GM12878 (cell line): ENCODE measurements at regions not wholly inside any gene's neighbourhood (a gene's known extent, or its start where the extent isn't known, plus 50 kb on each side); places are given as distances from the start of the nearest gene placed in this dataset.

Source experiments
- ATAC-seq: fragments of 200-7000 bp; cut with Tn5 transposase; 3 replicates; pipeline ENCODE4 v1.9.1; 2020; ENCODE audit warnings: mild to moderate bottlenecking, moderate library complexity
- BruUV-seq: library from RNA; stranded (reverse); fragments of 400-500 nt; replicated peaks from 2 replicates; lab custom pipeline; 2021; lab: Mats Ljungman, UMichigan
- CTCF ChIA-PET: fragments of 300-600 bp; sonication (Branson Sonifier 250); formaldehyde crosslinking; extraction: SDS; loops from one replicate; lab custom pipeline; 2021; ENCODE audit warnings: inconsistent platforms; lab: Yijun Ruan, JAX
- POLR2A ChIA-PET: fragments of 350-600 bp; formaldehyde crosslinking; extraction: SDS; loops from one replicate; lab custom pipeline; 2021; ENCODE audit warnings: inconsistent platforms; lab: Charles Lee
- RAD21 ChIA-PET: fragments of 300-600 bp; sonication (Branson Sonifier 250); formaldehyde crosslinking; loops from one replicate; lab custom pipeline; 2023; ENCODE audit warnings: antibody characterized with exemption; ENCODE audit not compliant: unreplicated experiment; lab: Charles Lee
- SMC1A ChIA-PET: fragments of 300-600 bp; sonication (Branson Sonifier 250); formaldehyde crosslinking; loops from one replicate; lab custom pipeline; 2023; ENCODE audit not compliant: unreplicated experiment, uncharacterized antibody; lab: Charles Lee
- DNase-seq: peaks from one replicate; pipeline ENCODE4 v3.0.0-alpha.2; 2011; ENCODE audit warnings: low read depth, low spot score
- FAIRE-seq: peaks from 3 replicates; lab custom pipeline; 2011; peaks lifted over from hg19 to GRCh38; lab: Jason Lieb, UNC
- H2AFZ ChIP-seq: 2 replicates; pipeline ENCODE4 v1.6.0; 2011; ENCODE audit warnings: low read depth, low read length, control low read depth; ENCODE audit not compliant: control insufficient read depth
- H3K27ac ChIP-seq: 2 replicates; pipeline ENCODE4 v1.5.1; 2011; ENCODE audit warnings: control low read depth; ENCODE audit not compliant: control insufficient read depth, insufficient read depth
- H3K27me3 ChIP-seq, 2 experiments: replicated peaks in 1 of 2; 2 replicates each; pipeline versions ENCODE4 v1.6.0 to v1.6.1; 2011; ENCODE audit warnings: low read length in 1 of 2; ENCODE audit not compliant: control insufficient read depth in 2 of 2, insufficient read depth in 2 of 2
- H3K36me3 ChIP-seq, 2 experiments: 2 replicates each; pipeline ENCODE4 v1.5.1; 2011; ENCODE audit warnings: low read length in 1 of 2; ENCODE audit not compliant: control insufficient read depth in 2 of 2, insufficient read depth in 2 of 2
- H3K4me1 ChIP-seq: 2 replicates; pipeline ENCODE4 v1.6.1; 2011; ENCODE audit warnings: mild to moderate bottlenecking, low read length, moderate library complexity, mixed read lengths; ENCODE audit not compliant: control insufficient read depth, insufficient read depth
- H3K4me2 ChIP-seq: 2 replicates; pipeline ENCODE4 v1.6.0; 2011; ENCODE audit warnings: control low read depth; ENCODE audit not compliant: control insufficient read depth, insufficient read depth
- H3K4me3 ChIP-seq: fragments of 200-600 bp; sonication (generic); 2 replicates; pipeline ENCODE4 v1.5.1; 2016
- H3K79me2 ChIP-seq: 2 replicates; pipeline ENCODE4 v1.6.0; 2011; ENCODE audit warnings: low read length; ENCODE audit not compliant: control insufficient read depth, insufficient read depth
- H3K9ac ChIP-seq: 2 replicates; pipeline ENCODE4 v1.8.0; 2011; ENCODE audit warnings: low read length, control low read depth, mixed read lengths; ENCODE audit not compliant: control insufficient read depth, insufficient read depth
- H3K9me3 ChIP-seq: replicated peaks from 3 replicates; pipeline ENCODE4 v1.5.1; 2011; ENCODE audit warnings: mild to moderate bottlenecking, low read length; ENCODE audit not compliant: control insufficient read depth, insufficient read depth
- H4K20me1 ChIP-seq: 2 replicates; pipeline ENCODE4 v1.6.0; 2011; ENCODE audit not compliant: control insufficient read depth, insufficient read depth
- BHLHE40 ChIP-seq, 2 experiments: fragments of 450-650 bp in 1 of 2; IDR thresholded peaks; 2 replicates each; pipeline ENCODE4 v1.6.1; 2011 to 2017; ENCODE audit warnings: low read depth in 2 of 2, borderline replicate concordance in 1 of 2, improper control_type of control experiment in 1 of 2, low read length in 1 of 2, mild to moderate bottlenecking in 1 of 2
- CBFB ChIP-seq: IDR thresholded peaks from 2 replicates; pipeline ENCODE4 v1.6.1; 2016; ENCODE audit warnings: antibody characterized with exemption, low read depth
- DPF2 ChIP-seq: fragments of 450-650 bp; IDR thresholded peaks from 2 replicates; pipeline ENCODE4 v1.6.1; 2017; ENCODE audit warnings: mild to moderate bottlenecking
- EZH2 ChIP-seq: IDR thresholded peaks from 2 replicates; pipeline ENCODE4 v1.6.1; 2012; ENCODE audit warnings: low read depth, mild to moderate bottlenecking, control low read depth, inconsistent platforms, low read length, borderline replicate concordance; ENCODE audit not compliant: control insufficient read depth
- FOXK2 ChIP-seq: fragments of 450-650 bp; IDR thresholded peaks from 2 replicates; pipeline ENCODE4 v1.6.1; 2017; ENCODE audit warnings: mild to moderate bottlenecking, moderate library complexity
- IKZF1 ChIP-seq: fragments of 450-650 bp; conservative IDR thresholded peaks from 2 replicates; pipeline ENCODE4 v1.6.1; 2017; ENCODE audit warnings: antibody characterized with exemption, mild to moderate bottlenecking
- MEF2A ChIP-seq: IDR thresholded peaks from 2 replicates; pipeline ENCODE4 v1.6.1; 2011; ENCODE audit warnings: low read depth, mild to moderate bottlenecking, low read length, moderate library complexity; ENCODE audit not compliant: insufficient read depth
- NBN ChIP-seq: fragments of 450-650 bp; IDR thresholded peaks from 2 replicates; pipeline ENCODE4 v1.6.1; 2016
- NFIC ChIP-seq: IDR thresholded peaks from 2 replicates; pipeline ENCODE4 v1.6.1; 2012; ENCODE audit warnings: low read depth, mild to moderate bottlenecking, inconsistent platforms, low read length, moderate library complexity
- NFYB ChIP-seq: IDR thresholded peaks from 2 replicates; pipeline ENCODE4 v1.6.1; 2011; ENCODE audit warnings: low read depth, mild to moderate bottlenecking, low read length, improper control_type of control experiment, moderate library complexity; ENCODE audit not compliant: insufficient read depth
- NR2F1 ChIP-seq: fragments of 450-650 bp; conservative IDR thresholded peaks from 2 replicates; pipeline ENCODE4 v1.6.1; 2017; ENCODE audit warnings: mild to moderate bottlenecking
- SREBF1 ChIP-seq: IDR thresholded peaks from 2 replicates; pipeline ENCODE4 v1.6.1; 2012; ENCODE audit warnings: mild to moderate bottlenecking, low read length
- SREBF2 ChIP-seq: IDR thresholded peaks from 2 replicates; pipeline ENCODE4 v1.6.1; 2012; ENCODE audit warnings: mild to moderate bottlenecking, low read length
- TBL1XR1 ChIP-seq: IDR thresholded peaks from 2 replicates; pipeline ENCODE4 v1.6.1; 2012; ENCODE audit warnings: low read depth, low read length, improper control_type of control experiment
- WRNIP1 ChIP-seq: IDR thresholded peaks from 2 replicates; pipeline ENCODE4 v1.6.1; 2011; ENCODE audit warnings: low read depth, low read length, improper control_type of control experiment, borderline replicate concordance
- ZBTB40 ChIP-seq: fragments of 450-650 bp; IDR thresholded peaks from 2 replicates; pipeline ENCODE4 v1.6.1; 2016; ENCODE audit warnings: mild to moderate bottlenecking, moderate library complexity, borderline replicate concordance
- ZSCAN29 ChIP-seq: fragments of 450-650 bp; IDR thresholded peaks from 2 replicates; pipeline ENCODE4 v1.6.1; 2017; ENCODE audit warnings: mild to moderate bottlenecking, moderate library complexity
- WGBS: methylation state at CpG from one replicate; pipeline ENCODE4 v1.1.6; 2016; ENCODE audit warnings: low lambda C conversion rate; ENCODE audit not compliant: insufficient replicate concordance, insufficient coverage; ENCODE audit errors: missing lambda C conversion rate; 5-methylcytosine and 5-hydroxymethylcytosine counted together
- in situ Hi-C: fragments of 300-500 bp; cut with MboI; formaldehyde crosslinking; loops from 9 replicates; pipeline ENCODE4 v1.14.3; 2018; ENCODE audit warnings: mixed read lengths
- intact Hi-C: fragments of 100-400 bp; cut with micrococcal nuclease; formaldehyde crosslinking; loops from one replicate; pipeline ENCODE4 v1.14.2; 2022; ENCODE audit not compliant: unreplicated experiment
- TF ChIP-seq, protein P1 (sequence below): fragments of 450-650 bp; IDR thresholded peaks from 2 replicates; pipeline ENCODE4 v1.6.1; 2017; ENCODE audit warnings: mild to moderate bottlenecking, moderate library complexity

DNA sequence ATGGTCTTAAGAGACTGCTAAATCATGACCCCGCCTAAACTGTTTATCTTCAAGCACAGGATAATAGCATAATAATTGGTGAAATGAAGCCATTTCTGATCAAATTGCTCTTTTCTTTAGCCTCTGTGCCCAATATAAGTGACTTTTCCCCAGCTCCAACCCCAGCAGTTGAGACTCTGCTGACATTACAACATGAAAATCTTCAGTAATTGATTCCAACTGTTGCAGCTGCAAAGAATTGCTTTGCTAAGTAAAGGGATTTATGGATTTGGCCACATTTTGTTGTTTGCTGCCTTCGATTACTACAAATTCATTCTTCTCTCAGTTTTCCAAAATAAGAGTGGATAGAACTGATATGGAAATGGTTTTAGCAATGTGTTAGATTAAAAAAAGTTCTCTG, 576.7 kb upstream of the LRRC4C start:
- DNase-seq, result no peak
- no TSS peak for BruUV-seq
- Histone ChIP-seq H3K4me1 (no peaks in the 10 kb centered on the region), H3K4me3 (no peak overlapping the region), H3K9me3 (no peaks in the 10 kb centered on the region), H3K79me2 (no peaks in the 10 kb centered on the region), H2AFZ (no peak overlapping the region), H4K20me1 (no peaks in the 10 kb centered on the region), H3K27ac (no peak overlapping the region), H3K36me3 (no peaks in the 10 kb centered on the region), H3K9ac (no peak overlapping the region), H3K27me3 (no peaks in the 10 kb centered on the region), H3K4me2 (no peak overlapping the region)
- TF ChIP-seq BHLHE40 (IDR thresholded peaks at IDR 0.05; ENCODE audit: borderline replicate concordance in 1 of 2, low read depth in 2 of 2, low read length in 1 of 2), result no peak
- TF ChIP-seq SREBF1, result no peak
- TF ChIP-seq NFYB, result no peak
- no peak for TF ChIP-seq EZH2
- TF ChIP-seq CBFB, result no peak
- no peak for TF ChIP-seq SREBF2
- no peak for TF ChIP-seq ZSCAN29
- no peak for TF ChIP-seq NR2F1
- TF ChIP-seq IKZF1, result no peak
- TF ChIP-seq ZBTB40, result no peak
- no peak for TF ChIP-seq TBL1XR1
- no peak for TF ChIP-seq WRNIP1
- TF ChIP-seq, protein P1, sequence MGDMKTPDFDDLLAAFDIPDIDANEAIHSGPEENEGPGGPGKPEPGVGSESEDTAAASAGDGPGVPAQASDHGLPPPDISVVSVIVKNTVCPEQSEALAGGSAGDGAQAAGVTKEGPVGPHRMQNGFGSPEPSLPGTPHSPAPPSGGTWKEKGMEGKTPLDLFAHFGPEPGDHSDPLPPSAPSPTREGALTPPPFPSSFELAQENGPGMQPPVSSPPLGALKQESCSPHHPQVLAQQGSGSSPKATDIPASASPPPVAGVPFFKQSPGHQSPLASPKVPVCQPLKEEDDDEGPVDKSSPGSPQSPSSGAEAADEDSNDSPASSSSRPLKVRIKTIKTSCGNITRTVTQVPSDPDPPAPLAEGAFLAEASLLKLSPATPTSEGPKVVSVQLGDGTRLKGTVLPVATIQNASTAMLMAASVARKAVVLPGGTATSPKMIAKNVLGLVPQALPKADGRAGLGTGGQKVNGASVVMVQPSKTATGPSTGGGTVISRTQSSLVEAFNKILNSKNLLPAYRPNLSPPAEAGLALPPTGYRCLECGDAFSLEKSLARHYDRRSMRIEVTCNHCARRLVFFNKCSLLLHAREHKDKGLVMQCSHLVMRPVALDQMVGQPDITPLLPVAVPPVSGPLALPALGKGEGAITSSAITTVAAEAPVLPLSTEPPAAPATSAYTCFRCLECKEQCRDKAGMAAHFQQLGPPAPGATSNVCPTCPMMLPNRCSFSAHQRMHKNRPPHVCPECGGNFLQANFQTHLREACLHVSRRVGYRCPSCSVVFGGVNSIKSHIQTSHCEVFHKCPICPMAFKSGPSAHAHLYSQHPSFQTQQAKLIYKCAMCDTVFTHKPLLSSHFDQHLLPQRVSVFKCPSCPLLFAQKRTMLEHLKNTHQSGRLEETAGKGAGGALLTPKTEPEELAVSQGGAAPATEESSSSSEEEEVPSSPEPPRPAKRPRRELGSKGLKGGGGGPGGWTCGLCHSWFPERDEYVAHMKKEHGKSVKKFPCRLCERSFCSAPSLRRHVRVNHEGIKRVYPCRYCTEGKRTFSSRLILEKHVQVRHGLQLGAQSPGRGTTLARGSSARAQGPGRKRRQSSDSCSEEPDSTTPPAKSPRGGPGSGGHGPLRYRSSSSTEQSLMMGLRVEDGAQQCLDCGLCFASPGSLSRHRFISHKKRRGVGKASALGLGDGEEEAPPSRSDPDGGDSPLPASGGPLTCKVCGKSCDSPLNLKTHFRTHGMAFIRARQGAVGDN, result no peak
- TF ChIP-seq NBN, result no peak
- no peak for TF ChIP-seq MEF2A
- no peak for TF ChIP-seq FOXK2
- TF ChIP-seq DPF2, result no peak
- no peak for TF ChIP-seq NFIC
- CTCF ChIA-PET, result no interaction called here
- RAD21 ChIA-PET, result no interaction called here
- POLR2A ChIA-PET, result no interaction called here
- WGBS, result 43% methylated on average over 2 of the region's 2 CpGs
- ATAC-seq, result no peak
- SMC1A ChIA-PET, result no interaction called here
- intact Hi-C loops, result no loop called here
- in situ Hi-C loops, result no loop called here
- FAIRE-seq, result no peak
